GM23248 (cell line): ENCODE measurements at regions not wholly inside any gene's neighbourhood (a gene's known extent, or its start where the extent isn't known, plus 50 kb on each side); places are given as distances from the start of the nearest gene placed in this dataset.

Experiments
- EZH2 ChIP-seq: fragments of 200-600 bp; sonication (generic); IDR thresholded peaks from 2 replicates; pipeline ENCODE4 v1.6.1; 2018; ENCODE audit warnings: antibody characterized with exemption, mild to moderate bottlenecking; ENCODE audit not compliant: insufficient read depth, poor library complexity, severe bottlenecking
- EZH2phosphoT487 ChIP-seq: fragments of 200-600 bp; sonication (generic); IDR thresholded peaks from 2 replicates; pipeline ENCODE4 v1.6.1; 2018; ENCODE audit warnings: antibody characterized with exemption, moderate library complexity, mild to moderate bottlenecking, low read depth; ENCODE audit not compliant: insufficient read depth

DNA sequence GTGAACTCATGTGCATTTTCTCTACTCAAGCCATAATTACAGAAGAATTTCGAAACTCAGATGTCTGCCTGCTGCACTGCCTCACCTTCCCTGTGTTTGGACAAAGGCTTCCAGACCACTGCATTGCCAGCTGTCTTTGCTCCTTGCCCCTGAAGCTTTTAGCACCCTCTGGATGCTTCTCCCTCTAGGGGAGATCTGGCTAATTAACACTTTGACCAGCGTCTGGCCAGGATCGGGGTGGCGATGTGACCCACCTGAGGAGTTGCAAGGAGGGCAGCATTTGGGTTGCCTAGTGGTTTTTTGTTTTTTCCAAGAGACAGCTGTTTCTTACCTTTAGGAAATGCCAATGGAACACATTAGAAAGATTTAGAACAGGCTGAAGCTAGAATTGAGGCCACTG, 127.7 kb upstream of the ZNF536 start:
- TF ChIP-seq EZH2phosphoT487: no peak
- no peak for TF ChIP-seq EZH2
